ENCODE measurements at regions not wholly inside any gene's neighbourhood (a gene's known extent, or its start where the extent isn't known, plus 50 kb on each side); places are given as distances from the start of the nearest gene placed in this dataset.

DNA sequence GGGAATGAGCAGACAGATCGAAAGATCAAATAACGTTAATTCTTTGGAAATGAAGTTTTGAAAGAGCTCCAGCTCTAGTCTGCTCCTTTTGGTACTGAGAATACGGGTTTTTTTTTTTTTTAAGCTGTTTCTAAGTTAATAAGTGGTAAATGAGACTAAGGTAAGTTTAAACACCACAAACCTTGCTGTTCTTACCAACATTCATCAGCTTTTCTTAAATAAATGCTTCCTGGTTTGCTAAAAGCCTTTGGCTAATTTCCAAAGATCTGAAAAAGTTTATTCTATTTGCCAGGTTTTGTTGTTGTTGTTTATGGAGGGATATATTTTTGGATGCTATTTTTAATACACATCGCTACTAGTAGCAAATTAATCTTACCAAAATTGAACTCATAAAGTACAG lies 55.1 kb upstream of the STXBP5 start:
- Mint-ChIP-seq H3K4me3 (ENCODE audit: unreplicated experiment) (no peak overlapping the region), H3K27ac (ENCODE audit: unreplicated experiment) (no peak overlapping the region), H3K4me1 (ENCODE audit: unreplicated experiment) (peaks cover 6% of the 10 kb centered on the region), H3K9me3 (ENCODE audit: unreplicated experiment) (no peaks in the 10 kb centered on the region), H3K36me3 (ENCODE audit: low read depth, unreplicated experiment) (no peaks in the 10 kb centered on the region), H3K27me3 (ENCODE audit: unreplicated experiment) (no peaks in the 10 kb centered on the region)
- no peak for DNase-seq (ENCODE audit: low spot score)
- TF ChIP-seq, protein P1, sequence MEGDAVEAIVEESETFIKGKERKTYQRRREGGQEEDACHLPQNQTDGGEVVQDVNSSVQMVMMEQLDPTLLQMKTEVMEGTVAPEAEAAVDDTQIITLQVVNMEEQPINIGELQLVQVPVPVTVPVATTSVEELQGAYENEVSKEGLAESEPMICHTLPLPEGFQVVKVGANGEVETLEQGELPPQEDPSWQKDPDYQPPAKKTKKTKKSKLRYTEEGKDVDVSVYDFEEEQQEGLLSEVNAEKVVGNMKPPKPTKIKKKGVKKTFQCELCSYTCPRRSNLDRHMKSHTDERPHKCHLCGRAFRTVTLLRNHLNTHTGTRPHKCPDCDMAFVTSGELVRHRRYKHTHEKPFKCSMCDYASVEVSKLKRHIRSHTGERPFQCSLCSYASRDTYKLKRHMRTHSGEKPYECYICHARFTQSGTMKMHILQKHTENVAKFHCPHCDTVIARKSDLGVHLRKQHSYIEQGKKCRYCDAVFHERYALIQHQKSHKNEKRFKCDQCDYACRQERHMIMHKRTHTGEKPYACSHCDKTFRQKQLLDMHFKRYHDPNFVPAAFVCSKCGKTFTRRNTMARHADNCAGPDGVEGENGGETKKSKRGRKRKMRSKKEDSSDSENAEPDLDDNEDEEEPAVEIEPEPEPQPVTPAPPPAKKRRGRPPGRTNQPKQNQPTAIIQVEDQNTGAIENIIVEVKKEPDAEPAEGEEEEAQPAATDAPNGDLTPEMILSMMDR (IDR thresholded peaks at IDR 0.05; ENCODE audit: unreplicated experiment): no peak

- Mint-ChIP-seq H3K4me1 (ENCODE audit: unreplicated experiment) (peaks cover 6% of the 10 kb centered on the region), H3K4me3 (ENCODE audit: unreplicated experiment) (no peak overlapping the region), H3K27ac (ENCODE audit: unreplicated experiment) (no peak overlapping the region), H3K9me3 (ENCODE audit: unreplicated experiment) (no peaks in the 10 kb centered on the region), H3K36me3 (ENCODE audit: low read depth, unreplicated experiment) (no peaks in the 10 kb centered on the region), H3K27me3 (ENCODE audit: unreplicated experiment) (no peaks in the 10 kb centered on the region)
- no peak for DNase-seq (ENCODE audit: low spot score)
- TF ChIP-seq, protein P1 (IDR thresholded peaks at IDR 0.05; ENCODE audit: unreplicated experiment): no peak
Measured at GRCh38 chr6:147149826-147150225, 54.4 kb upstream of the STXBP5 start.

GRCh38 chr6:147150293-147150692 lies 53.9 kb upstream of the STXBP5 start:
- no peaks in the 10 kb centered on the region for H3K9me3 Mint-ChIP-seq (ENCODE audit: unreplicated experiment)
- H3K4me3 Mint-ChIP-seq (ENCODE audit: unreplicated experiment): no peak overlapping the region
- H3K4me1 Mint-ChIP-seq (ENCODE audit: unreplicated experiment): peaks cover 6% of the 10 kb centered on the region
- TF ChIP-seq, protein P1 (IDR thresholded peaks at IDR 0.05; ENCODE audit: unreplicated experiment): no peak
- no peaks in the 10 kb centered on the region for H3K27me3 Mint-ChIP-seq (ENCODE audit: unreplicated experiment)
- no peak for DNase-seq (ENCODE audit: low spot score)
- no peaks in the 10 kb centered on the region for H3K36me3 Mint-ChIP-seq (ENCODE audit: low read depth, unreplicated experiment)
- no peak overlapping the region for H3K27ac Mint-ChIP-seq (ENCODE audit: unreplicated experiment)
